ENCODE measurements at regions not wholly inside any gene's neighbourhood (a gene's known extent, or its start where the extent isn't known, plus 50 kb on each side); places are given as distances from the start of the nearest gene placed in this dataset.

DNA sequence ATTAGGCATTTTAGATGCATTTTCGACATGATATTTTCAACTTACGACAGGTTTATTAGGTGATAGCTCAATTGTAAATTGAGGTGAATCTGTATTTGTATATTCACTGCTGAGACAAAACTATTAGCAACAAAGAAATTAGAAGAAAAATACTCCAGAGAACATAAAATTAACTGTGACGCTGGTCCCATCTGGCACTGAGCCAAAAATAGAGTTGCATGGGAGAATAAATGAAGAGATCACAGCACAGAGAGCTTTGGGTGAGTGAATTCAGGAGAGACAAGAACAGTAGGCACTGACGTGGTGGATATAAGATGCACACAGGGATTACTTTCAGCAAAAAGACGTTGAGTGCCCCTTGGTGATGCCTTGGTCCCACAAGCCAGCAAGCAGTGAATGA lies 306.2 kb upstream of the RAB6C start:
- intact Hi-C loops (cut with DNase I): no loop called here
- no peak for DNase-seq

DNA sequence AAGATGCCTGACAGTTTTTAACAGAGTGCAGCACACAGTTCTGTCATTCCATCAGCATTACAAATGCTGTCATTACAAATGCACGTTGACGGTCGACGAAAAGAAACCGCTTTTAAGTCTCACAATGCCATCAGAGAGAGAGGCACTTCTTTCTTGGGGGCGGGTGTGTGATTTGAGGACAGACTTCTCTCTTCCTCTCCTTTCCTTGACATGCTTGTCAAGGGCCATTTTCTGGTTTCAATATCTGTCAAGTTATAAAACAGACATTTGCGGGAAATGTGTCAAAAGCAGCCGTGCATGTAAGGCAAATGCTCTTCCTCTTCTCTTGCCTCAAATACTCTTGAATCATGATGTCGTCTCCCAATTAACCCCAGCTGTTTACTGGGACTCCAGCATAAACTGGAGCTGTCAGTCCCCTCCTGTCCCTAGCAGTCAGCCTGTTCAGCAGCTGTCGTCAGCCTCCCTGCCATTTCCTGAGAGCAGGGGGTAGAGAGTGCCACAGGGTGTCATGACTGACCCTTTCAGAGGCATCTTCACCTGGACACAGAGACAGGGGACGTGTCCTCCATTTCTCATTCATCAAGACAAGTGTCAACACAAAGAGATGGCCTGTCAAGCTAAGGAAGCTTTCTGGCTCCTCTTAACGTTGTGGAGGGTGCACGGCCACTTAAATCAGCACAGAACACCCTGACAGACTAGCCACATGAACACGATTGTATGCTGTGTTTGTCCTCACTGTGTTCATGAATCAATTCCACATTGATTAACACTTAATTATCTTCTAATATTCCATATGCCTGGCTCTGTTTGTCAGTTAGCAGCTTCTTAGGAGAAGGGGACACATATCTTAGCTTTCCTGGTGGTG lies 305.4 kb upstream of the RAB6C start:
- DNase-seq: no peak
- intact Hi-C loops (cut with DNase I): no loop called here

DNA sequence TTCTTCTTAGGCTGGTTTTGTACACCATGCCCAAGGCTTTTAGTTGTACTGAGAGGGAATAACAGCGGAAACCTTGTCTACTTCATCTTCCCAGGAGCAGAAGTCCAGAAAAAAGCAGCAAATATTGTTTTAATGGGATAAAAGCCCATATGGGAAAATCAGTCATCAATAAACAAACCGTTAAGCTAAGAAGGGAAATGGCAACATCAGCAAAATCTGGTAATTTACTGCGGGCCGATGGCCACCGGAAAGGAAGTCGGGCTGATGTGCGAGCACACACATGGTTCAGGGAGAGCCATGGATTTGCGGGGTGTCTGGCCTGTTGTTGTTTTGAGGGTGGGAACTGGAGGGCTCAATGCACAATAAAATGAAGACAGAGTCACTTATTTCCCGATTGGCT lies 300.7 kb upstream of the RAB6C start:
- DNase-seq: no peak
- intact Hi-C loops (cut with DNase I): no loop called here

- intact Hi-C loops (cut with DNase I): no loop called here
- DNase-seq: no peak
These were observed 297.7 kb upstream of the RAB6C start for GRCh38 chr2:129681788-129682187.

GRCh38 chr2:129689653-129690448 lies 289.6 kb upstream of the RAB6C start:
- intact Hi-C loops (cut with DNase I): no loop called here
- no peak for DNase-seq

DNA sequence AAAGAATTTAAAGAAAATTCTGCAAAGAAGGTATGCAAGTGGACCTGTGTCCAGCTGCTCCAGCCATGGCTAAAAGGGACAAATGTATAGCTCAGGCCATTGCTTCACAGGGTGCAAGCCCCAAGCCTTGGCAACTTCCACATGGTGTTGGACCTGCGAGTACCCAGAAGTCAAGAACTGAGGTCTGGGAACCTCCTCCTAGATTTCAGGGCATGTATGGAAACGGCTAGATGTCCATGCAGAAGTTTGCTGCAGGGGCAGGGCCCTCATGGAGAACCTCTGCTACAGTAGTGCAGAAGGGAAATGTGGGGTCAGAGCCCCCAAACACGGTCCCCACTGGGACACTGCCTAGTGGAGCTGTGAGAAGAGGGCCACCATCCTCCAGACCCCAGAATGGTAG lies 284.0 kb upstream of the RAB6C start:
- intact Hi-C loops (cut with DNase I): no loop called here
- no peak for DNase-seq

- intact Hi-C loops (cut with DNase I): no loop called here
- DNase-seq: no peak
These were observed 280.9 kb upstream of the RAB6C start for GRCh38 chr2:129698593-129698992.

GRCh38 chr2:129699781-129700573 lies 279.5 kb upstream of the RAB6C start:
- intact Hi-C loops (cut with DNase I): no loop called here
- peak in 1 of 10 donors; percentile 56 for DNase-seq

DNA sequence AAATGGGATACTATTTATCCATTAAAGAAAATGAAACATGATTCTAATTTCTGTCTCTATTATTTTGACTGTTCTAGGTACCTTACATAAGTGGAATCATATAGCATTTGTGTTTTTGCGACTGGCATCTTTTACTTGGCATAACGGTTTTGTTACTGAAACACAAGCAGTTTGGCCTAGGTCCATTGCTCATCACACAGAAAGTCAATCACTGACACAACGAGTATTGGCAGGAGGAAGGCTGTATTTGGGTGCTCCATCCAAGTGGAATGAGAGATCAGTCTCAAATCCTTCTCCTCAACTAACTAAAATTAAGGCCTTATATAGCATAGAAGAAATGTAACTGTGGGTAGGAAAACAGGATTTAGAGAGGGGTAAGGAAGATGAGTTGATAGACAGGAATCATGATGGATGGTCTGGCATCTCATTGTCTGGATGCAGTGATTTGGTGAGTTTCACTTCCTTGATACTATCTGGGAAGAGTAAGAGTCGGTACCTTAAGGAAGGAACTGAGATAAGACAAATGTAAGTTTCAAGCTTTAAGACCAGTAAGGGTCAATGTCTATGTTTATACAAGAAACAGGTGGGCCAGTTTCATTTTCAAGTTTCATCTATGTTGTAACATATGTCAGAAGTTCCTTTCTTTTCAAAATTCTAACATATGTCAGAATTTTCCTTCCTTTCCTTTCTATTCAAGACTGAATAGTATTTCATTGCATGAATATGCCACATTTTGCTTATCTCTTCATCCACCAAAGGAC lies 276.9 kb upstream of the RAB6C start:
- no peak for DNase-seq
- intact Hi-C loops (cut with DNase I): no loop called here

DNA sequence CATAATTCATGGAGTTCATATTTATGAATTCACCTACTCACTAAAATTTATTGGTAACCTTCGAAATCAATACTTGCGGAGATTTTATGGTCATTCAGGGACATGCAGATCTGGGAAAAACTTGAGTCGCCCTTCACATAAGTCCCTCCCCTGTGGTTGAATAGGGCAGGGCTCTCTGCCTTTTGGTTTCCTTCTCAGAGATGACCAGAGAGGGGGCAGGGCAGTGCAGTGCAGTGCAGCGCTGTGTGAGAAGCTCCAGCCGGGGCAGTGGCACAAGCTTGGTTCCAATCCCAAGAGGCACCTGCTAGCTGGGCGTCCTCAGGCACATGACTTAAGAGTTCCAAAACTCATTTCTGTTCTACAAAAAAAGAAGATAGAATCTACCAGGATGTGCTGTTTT lies 274.4 kb upstream of the RAB6C start:
- no peak for DNase-seq
- intact Hi-C loops (cut with DNase I): no loop called here

DNA sequence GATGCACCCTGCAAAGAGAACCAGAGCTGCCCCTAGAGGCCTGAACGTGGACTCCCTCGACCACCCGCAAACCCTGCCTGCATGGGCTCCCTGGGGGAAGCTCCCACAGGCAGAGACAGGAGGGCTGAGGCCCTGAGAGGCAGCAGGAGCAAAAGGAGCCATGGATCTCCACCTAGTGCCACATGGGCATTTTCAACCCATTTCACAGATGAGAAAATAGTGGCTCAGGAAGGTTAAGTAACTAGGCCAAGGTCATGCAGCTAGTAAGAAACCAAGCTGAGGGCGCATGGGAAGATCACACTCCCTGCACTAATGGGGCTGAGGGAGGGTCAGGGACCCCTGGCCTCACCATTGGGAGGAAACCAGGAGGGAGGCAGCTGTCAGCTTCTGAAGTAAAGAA lies 271.7 kb upstream of the RAB6C start:
- no peak for DNase-seq
- intact Hi-C loops (cut with DNase I): no loop called here

- no peak for DNase-seq
- intact Hi-C loops (cut with DNase I): no loop called here
These were observed 271.1 kb upstream of the RAB6C start for GRCh38 chr2:129708221-129708967.

DNA sequence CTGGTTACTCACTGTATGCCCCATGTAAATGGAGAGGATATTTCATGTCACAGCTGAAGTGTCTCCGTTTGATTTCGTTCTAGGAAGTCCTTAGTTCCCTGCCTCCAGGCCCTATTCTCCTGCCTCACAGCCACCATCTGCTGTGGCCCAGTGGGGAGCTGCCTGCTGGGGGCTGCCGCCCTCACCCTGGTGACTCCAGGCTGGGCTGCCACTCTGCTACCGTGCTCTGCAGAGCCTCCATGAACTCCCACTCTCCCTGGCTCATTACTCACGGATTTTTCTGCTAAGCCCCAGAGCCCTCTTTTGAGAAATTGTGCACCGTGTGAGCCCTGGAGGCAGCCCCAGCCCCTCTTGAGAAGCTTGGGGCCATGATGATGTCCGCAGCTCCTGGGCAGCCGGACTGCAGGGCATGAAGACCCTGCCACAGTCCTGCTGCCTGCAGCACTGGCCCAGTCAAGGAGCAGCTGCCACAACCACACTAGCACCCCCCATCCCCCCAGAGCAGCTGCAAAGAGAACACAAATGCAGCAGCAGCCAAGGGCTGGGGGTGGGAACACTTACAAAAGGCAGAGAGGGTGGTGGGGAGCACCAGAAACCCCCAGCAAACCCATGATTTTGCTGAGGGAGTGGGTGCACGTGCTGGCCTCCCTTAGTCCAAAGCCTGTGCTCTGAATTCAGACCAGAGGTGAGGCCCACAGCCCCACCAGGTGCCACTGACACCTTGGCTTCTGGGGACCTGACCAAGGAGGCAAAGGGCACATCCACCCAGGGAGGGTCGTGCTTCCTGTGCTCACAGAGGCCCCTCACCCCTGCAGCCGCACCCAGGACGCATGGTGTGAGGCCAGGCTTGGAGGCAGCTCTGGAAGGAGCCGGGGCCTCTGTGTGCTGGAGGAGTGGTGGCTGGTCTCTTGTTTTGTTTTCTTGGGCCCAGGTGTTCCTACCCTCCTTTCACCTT lies 270.2 kb upstream of the RAB6C start:
- DNase-seq: peak in 1 of 10 donors; percentile 57
- intact Hi-C loops (cut with DNase I): no loop called here

DNA sequence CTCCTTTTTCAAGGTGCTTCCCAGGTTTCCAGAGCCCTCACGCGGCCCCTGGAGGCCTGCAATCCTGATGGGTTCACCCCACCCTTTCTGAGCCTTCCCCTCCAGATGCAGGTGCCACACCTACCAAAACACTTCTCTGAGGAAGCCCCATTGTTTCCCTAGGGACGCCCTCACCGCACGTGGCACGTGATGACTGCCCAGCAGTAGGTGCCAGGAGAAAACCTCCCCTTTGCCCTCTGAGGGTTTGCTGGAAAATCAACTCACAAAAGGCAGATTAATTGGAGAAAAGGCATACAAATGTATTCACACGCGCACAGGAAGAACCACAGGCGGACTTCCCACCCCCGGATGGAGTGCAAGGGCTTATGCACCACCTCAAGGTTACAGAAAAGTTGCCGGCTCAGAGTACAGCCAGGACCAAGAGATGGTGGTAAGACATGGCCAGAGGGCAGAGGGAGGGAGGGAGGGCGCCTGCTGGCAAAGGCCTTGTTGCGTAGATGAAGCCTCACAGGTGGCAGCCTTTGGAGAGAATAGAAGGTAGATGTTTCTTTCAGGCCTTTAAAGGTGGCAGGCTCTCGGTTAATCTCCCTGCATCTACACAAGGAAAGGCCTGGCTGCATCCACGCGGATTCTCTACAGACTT lies 269.4 kb upstream of the RAB6C start:
- DNase-seq: no peak
- intact Hi-C loops (cut with DNase I): no loop called here

- intact Hi-C loops (cut with DNase I): no loop called here
These were observed 268.6 kb upstream of the RAB6C start for GRCh38 chr2:129710670-129711495.

GRCh38 chr2:129711816-129712675 lies 267.4 kb upstream of the RAB6C start:
- intact Hi-C loops (cut with DNase I): no loop called here

More at GRCh38 chr2:129710670-129711495, 268.6 kb upstream of the RAB6C start:
- DNase-seq: no peak

More at GRCh38 chr2:129711816-129712675, 267.4 kb upstream of the RAB6C start:
- no peak for DNase-seq

Measured in posterior cingulate gyrus (tissue), 11 donors.